ENCODE measurements at regions not wholly inside any gene's neighbourhood (a gene's known extent, or its start where the extent isn't known, plus 50 kb on each side); places are given as distances from the start of the nearest gene placed in this dataset.

DNA sequence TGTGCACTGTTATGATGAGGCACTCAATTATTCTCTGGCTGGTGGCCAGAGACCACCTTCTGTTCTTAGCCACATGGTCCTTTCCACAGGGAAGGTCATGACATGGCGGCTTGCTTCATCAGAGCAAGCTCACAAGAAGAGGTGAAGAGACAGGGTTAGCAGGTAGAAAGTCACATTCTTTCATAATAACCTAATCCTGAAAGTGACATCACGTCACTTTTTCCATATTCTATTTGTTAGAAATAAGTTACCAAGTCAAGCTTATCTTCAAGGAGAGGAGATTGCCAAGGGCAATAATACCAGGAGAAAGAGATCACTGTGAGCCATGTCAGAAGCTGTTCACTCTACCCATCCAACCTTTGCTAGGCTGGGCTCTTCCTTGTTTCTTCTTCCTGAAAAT lies 139.4 kb downstream of the OSR1 start:
- no peak for ATAC-seq
- no peaks in the 10 kb centered on the region for H3K4me1 ChIP-seq (ENCODE audit: low read depth)
- intact Hi-C loops (cut with DNase I, micrococcal nuclease): no loop called here
- no peak overlapping the region for H3K4me3 ChIP-seq
- TF ChIP-seq, protein P1, sequence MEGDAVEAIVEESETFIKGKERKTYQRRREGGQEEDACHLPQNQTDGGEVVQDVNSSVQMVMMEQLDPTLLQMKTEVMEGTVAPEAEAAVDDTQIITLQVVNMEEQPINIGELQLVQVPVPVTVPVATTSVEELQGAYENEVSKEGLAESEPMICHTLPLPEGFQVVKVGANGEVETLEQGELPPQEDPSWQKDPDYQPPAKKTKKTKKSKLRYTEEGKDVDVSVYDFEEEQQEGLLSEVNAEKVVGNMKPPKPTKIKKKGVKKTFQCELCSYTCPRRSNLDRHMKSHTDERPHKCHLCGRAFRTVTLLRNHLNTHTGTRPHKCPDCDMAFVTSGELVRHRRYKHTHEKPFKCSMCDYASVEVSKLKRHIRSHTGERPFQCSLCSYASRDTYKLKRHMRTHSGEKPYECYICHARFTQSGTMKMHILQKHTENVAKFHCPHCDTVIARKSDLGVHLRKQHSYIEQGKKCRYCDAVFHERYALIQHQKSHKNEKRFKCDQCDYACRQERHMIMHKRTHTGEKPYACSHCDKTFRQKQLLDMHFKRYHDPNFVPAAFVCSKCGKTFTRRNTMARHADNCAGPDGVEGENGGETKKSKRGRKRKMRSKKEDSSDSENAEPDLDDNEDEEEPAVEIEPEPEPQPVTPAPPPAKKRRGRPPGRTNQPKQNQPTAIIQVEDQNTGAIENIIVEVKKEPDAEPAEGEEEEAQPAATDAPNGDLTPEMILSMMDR (IDR thresholded peaks at IDR 0.05): no peak
- H3K36me3 ChIP-seq (ENCODE audit: low read depth): no peaks in the 10 kb centered on the region
- no peak for DNase-seq
- H3K9me3 ChIP-seq: no peaks in the 10 kb centered on the region

DNA sequence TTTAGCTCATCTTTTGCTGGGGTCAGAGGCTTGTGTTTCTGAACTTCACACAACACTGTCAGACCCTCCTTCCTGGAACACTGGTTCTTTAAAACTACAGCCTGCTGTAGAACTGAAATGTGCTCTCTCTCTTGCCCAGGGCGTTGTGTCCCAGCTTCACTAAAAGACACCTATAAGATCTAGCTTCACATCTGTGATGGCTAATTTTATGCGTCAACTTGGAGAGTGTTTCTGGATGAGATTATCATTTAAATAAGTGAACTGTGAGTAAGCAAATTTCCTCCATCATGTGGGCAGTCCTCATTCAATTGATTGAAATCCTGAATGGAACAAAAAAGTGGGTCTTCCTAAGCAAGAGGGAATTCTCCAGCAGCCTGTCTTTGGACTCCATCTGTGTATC lies 140.3 kb downstream of the OSR1 start:
- H3K9me3 ChIP-seq: no peaks in the 10 kb centered on the region
- no peak overlapping the region for H3K4me3 ChIP-seq
- TF ChIP-seq, protein P1 (IDR thresholded peaks at IDR 0.05): no peak
- no peaks in the 10 kb centered on the region for H3K36me3 ChIP-seq (ENCODE audit: low read depth)
- intact Hi-C loops (cut with DNase I, micrococcal nuclease): no loop called here
- ATAC-seq (no peak), DNase-seq (no peak)
- no peaks in the 10 kb centered on the region for H3K4me1 ChIP-seq (ENCODE audit: low read depth)

DNA sequence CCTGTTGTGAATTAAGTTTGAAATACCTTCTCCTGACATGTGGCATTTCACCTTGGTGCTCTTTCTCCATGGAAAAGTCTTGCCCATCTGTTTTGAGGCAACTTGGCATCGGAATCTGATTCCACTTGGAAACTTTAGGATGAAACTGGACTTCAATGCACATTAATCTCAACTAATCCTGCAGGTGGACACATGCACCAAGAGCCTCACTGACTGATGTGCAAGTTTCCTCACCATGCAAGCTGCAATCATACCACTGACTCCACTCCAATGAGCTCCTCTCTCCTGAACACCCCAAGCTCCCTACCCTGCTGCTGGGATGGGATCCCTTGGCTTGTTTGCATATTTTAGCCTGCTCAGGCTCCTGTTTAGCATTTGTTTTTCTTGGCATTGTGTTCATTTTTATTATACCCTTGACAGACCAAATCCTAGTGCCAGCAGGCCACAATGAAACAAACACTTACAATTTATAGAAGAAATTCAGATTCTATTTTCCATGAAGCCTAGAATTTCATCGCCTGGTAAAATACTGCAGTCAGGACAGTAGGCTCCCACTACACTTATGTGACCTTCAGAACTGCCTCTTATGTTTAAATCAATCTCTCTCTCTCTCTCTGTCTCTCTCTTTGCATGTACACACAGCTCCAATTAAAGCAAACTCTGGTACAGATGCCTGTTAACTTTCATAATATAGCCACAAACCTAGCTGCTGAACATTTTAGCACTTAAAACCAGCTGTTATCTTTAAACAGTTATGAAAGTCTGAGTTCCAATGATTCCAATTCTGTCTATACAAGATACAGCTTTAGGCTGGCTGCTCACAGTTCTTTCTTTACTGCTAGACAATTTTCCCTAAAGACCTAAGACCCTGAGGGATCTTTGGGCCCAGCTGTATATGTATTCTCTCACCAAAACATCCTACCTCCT lies 141.5 kb downstream of the OSR1 start:
- Histone ChIP-seq H3K4me1 (ENCODE audit: low read depth) (no peaks in the 10 kb centered on the region), H3K36me3 (ENCODE audit: low read depth) (no peaks in the 10 kb centered on the region), H3K4me3 (no peak overlapping the region), H3K9me3 (no peaks in the 10 kb centered on the region)
- TF ChIP-seq, protein P1 (IDR thresholded peaks at IDR 0.05): no peak
- intact Hi-C loops (cut with DNase I, micrococcal nuclease): no loop called here
- ATAC-seq (no peak), DNase-seq (no peak)

DNA sequence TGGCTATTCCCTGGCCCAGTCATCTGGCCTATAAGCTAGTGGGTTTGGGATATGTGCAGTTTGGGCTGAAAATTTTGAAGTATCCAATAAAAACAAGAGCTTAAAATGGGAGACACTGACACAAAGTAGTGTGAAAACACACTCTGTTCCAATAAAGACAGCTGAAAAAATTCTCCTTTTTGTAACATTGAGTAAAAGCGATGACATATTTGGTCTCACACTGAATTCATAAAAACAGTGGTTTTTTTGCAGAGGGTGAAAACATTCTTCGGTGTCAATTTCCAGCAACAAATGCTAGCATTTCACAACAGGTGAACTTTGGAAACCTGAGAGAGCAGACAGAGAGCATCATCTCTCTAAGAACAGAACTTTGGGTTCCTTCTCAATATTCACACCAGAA lies 142.2 kb downstream of the OSR1 start:
- intact Hi-C loops (cut with DNase I, micrococcal nuclease): no loop called here

DNA sequence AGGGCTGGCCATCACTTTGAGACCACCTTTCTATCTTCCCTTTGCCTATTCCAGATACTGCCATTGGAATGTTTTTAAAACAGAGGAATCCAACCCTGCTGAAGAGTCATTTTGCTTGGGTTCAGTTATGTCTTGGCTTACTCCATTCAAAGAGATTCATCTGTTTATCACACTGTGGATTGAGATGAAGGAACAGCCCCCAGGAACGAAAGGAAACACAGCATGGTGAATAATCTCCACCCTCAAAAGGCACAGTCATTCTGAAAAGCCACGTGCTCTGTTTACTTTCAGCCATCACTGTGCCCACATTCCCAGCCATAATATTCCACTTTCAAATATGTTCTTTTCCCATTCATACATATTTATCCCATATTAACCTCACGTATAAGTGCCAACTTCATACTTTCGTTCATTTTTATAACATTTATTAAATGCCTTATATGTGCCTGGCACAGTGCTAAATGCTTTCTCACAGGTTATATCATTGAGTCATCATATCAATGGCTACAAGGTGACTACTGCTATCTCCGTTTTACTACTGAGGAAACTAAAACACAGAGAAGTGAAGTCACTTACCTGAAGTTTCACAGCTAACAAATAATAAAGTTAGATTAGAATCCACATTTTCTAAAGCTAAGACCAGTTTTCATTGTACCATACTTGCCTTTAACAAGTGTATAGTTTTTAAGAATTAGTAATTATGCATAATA lies 143.6 kb downstream of the OSR1 start:
- no peak for ATAC-seq
- no peaks in the 10 kb centered on the region for H3K9me3 ChIP-seq
- no peak overlapping the region for H3K4me3 ChIP-seq
- TF ChIP-seq, protein P1 (IDR thresholded peaks at IDR 0.05): no peak
- no peaks in the 10 kb centered on the region for H3K4me1 ChIP-seq (ENCODE audit: low read depth)
- no peak for DNase-seq
- no peaks in the 10 kb centered on the region for H3K36me3 ChIP-seq (ENCODE audit: low read depth)
- intact Hi-C loops (cut with DNase I, micrococcal nuclease): no loop called here

More for the DNA sequence above, 142.2 kb downstream of the OSR1 start:
- no peaks in the 10 kb centered on the region for H3K36me3 ChIP-seq (ENCODE audit: low read depth)
- no peaks in the 10 kb centered on the region for H3K4me1 ChIP-seq (ENCODE audit: low read depth)
- ATAC-seq (no peak), DNase-seq (no peak)
- no peaks in the 10 kb centered on the region for H3K9me3 ChIP-seq
- no peak overlapping the region for H3K4me3 ChIP-seq
- TF ChIP-seq, protein P1 (IDR thresholded peaks at IDR 0.05): no peak
